Stomach (tissue), 4 donors: ENCODE measurements at regions not wholly inside any gene's neighbourhood (a gene's known extent, or its start where the extent isn't known, plus 50 kb on each side); places are given as distances from the start of the nearest gene placed in this dataset.

Experiments
- POLR2A ChIP-seq, 4 donors: fragments of 450-650 bp; IDR thresholded peaks; one replicate each; pipeline ENCODE4 v1.6.1; 2016; ENCODE audit warnings: antibody characterized with exemption in 4 of 4, control low read depth in 2 of 4, mild to moderate bottlenecking in 1 of 4, moderate library complexity in 1 of 4
- POLR2AphosphoS5 ChIP-seq, 3 donors: sonication (generic); formaldehyde crosslinking; IDR thresholded peaks; one replicate each; pipeline ENCODE4 v1.6.1; 2016; ENCODE audit warnings: antibody characterized with exemption in 3 of 3
- TF ChIP-seq, protein P1 (sequence below), 7 experiments: fragments of 450-650 bp in 4 of 7; fragments of 200-600 bp in 3 of 7; sonication (generic) in 3 of 7; IDR thresholded peaks; one replicate each; pipeline ENCODE4 v1.5.1; 2016 to 2019; ENCODE audit warnings: antibody characterized with exemption in 7 of 7, control low read depth in 2 of 7, mild to moderate bottlenecking in 1 of 7

DNA sequence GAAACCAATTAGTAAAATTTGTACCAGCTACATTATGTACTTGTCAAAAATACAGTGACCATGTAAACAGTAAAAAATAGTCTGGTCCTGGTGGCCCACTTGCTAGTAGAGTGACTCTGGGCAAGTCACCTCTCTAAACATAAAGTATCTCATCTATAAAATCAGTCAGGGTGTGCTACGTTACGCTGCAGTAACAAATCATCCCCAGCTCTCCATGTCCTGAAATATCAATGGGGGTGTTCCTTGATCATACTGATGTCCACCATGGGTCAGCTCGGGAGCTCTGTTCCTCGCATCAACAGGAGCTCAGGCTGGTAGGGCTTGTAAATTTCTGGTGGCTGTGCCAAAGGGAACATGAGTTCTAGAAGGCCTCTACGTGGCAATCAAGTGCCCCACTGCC lies 268.6 kb downstream of the RAB28 start:
- TF ChIP-seq, protein P1, sequence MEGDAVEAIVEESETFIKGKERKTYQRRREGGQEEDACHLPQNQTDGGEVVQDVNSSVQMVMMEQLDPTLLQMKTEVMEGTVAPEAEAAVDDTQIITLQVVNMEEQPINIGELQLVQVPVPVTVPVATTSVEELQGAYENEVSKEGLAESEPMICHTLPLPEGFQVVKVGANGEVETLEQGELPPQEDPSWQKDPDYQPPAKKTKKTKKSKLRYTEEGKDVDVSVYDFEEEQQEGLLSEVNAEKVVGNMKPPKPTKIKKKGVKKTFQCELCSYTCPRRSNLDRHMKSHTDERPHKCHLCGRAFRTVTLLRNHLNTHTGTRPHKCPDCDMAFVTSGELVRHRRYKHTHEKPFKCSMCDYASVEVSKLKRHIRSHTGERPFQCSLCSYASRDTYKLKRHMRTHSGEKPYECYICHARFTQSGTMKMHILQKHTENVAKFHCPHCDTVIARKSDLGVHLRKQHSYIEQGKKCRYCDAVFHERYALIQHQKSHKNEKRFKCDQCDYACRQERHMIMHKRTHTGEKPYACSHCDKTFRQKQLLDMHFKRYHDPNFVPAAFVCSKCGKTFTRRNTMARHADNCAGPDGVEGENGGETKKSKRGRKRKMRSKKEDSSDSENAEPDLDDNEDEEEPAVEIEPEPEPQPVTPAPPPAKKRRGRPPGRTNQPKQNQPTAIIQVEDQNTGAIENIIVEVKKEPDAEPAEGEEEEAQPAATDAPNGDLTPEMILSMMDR (IDR thresholded peaks at IDR 0.05), result no peak
- TF ChIP-seq POLR2A (IDR thresholded peaks at IDR 0.05) (no peak), POLR2AphosphoS5 (IDR thresholded peaks at IDR 0.05) (no peak)
